Transverse colon (tissue), 4 donors: ENCODE measurements at regions not wholly inside any gene's neighbourhood (a gene's known extent, or its start where the extent isn't known, plus 50 kb on each side); places are given as distances from the start of the nearest gene placed in this dataset.

ENCODE experiments used
- DNase-seq: peaks from one replicate; pipeline ENCODE4 v3.0.0-alpha.2; 2019
- H3K27ac ChIP-seq, 4 donors: fragments of 200-600 bp; sonication (generic); 2 replicates each; pipeline ENCODE4 v1.5.1; 2016 to 2018; ENCODE audit warnings: inconsistent platforms in 4 of 4
- H3K27me3 ChIP-seq: fragments of 200-600 bp; sonication (generic); 2 replicates; pipeline ENCODE4 v1.5.1; 2017; ENCODE audit warnings: inconsistent platforms
- H3K36me3 ChIP-seq, 4 donors: fragments of 200-600 bp; sonication (generic); 2 replicates each; pipeline ENCODE4 v1.5.1; 2017 to 2019; ENCODE audit warnings: inconsistent platforms in 4 of 4
- H3K4me1 ChIP-seq, 4 donors: fragments of 200-600 bp; sonication (generic); 2 replicates each; pipeline ENCODE4 v1.5.1; 2017 to 2020; ENCODE audit warnings: inconsistent platforms in 4 of 4
- H3K4me3 ChIP-seq, 4 donors: fragments of 200-600 bp; sonication (generic); 1 replicate in 1 of 4; 2 replicates in 3 of 4; pipeline versions ENCODE4 v1.5.1 to v1.6.1; 2017 to 2019; ENCODE audit warnings: inconsistent platforms in 4 of 4
- H3K9me3 ChIP-seq, 2 donors: fragments of 200-600 bp; sonication (generic); 2 replicates each; pipeline ENCODE4 v1.5.1; 2017 to 2019; ENCODE audit warnings: inconsistent platforms in 2 of 2
- CTCF ChIP-seq, 5 experiments: fragments of 200-600 bp in 3 of 5; fragments of 450-650 bp in 2 of 5; sonication (generic) in 3 of 5; IDR thresholded peaks; 1 replicate in 2 of 5; 2 replicates in 3 of 5; pipeline ENCODE4 v1.5.1; 2016 to 2017; ENCODE audit warnings: antibody characterized with exemption in 5 of 5, inconsistent platforms in 3 of 5, mild to moderate bottlenecking in 2 of 5, moderate library complexity in 1 of 5
- EP300 ChIP-seq: sonication (generic); formaldehyde crosslinking; IDR thresholded peaks from one replicate; pipeline ENCODE4 v1.6.1; 2017; ENCODE audit warnings: antibody characterized with exemption, low read depth
- POLR2A ChIP-seq: fragments of 450-650 bp; IDR thresholded peaks from one replicate; pipeline ENCODE4 v1.6.1; 2016; ENCODE audit warnings: antibody characterized with exemption, mild to moderate bottlenecking, moderate library complexity
- POLR2AphosphoS5 ChIP-seq, 3 donors: sonication (generic); formaldehyde crosslinking; IDR thresholded peaks; one replicate each; pipeline ENCODE4 v1.6.1; 2016; ENCODE audit warnings: antibody characterized with exemption in 3 of 3
- WGBS, 2 donors: methylation state at CpG; one replicate each; pipeline ENCODE4 v1.1.5; 2018; ENCODE audit warnings: low coverage in 1 of 2; 5-methylcytosine and 5-hydroxymethylcytosine counted together
- in situ Hi-C, 4 donors: fragments of 200-750 bp; cut with MboI; loops; one replicate each; pipeline versions ENCODE4 v1.15.0 to v1.15.1; 2017; ENCODE audit warnings: low sequenced_read_pairs in 3 of 4, low pct_ligation_motif_present in 1 of 4, low pct_unique_long_range_greater_than_20kb in 1 of 4
- intact Hi-C: fragments of 100-400 bp; cut with DNase I; formaldehyde crosslinking; loops from one replicate; pipeline ENCODE4 v1.15.1; 2023; ENCODE audit warnings: low total_unique reads

GRCh38 chr2:41925712-41926111, 122.1 kb upstream of the PKDCC start:
- in situ Hi-C loops (no loop called here), intact Hi-C loops (loop anchor here (5.0 kb wide), 1 partner anchor 127 kb away; no protein-coding TSS in a partner anchor)
- 83% methylated on average over 2 of the region's 2 CpGs; no CpG with 5 or more reads in 1 of the 2 donors for WGBS, 2 donors
- H3K27ac ChIP-seq, result peak overlapping the region; percentile 33 to 74 (median 62)
- H3K36me3 ChIP-seq, result no peaks in the 10 kb centered on the region
- no peaks in the 10 kb centered on the region for H3K27me3 ChIP-seq
- no peak overlapping the region for H3K4me3 ChIP-seq
- no peaks in the 10 kb centered on the region for H3K9me3 ChIP-seq
- H3K4me1 ChIP-seq, result peaks cover 0 to 28% (median 7%) of the 10 kb centered on the region in 4 donors
- TF ChIP-seq POLR2A (no peak), EP300 (no peak), POLR2AphosphoS5 (IDR thresholded peaks at IDR 0.05) (no peak), CTCF (IDR thresholded peaks at IDR 0.05) (no peak)
- no peak for DNase-seq

GRCh38 chr2:41926614-41927580, 120.9 kb upstream of the PKDCC start:
- peak; percentile 37 for DNase-seq
- peak overlapping the region; percentile 60 to 75 (median 74) for H3K27ac ChIP-seq
- H3K36me3 ChIP-seq, result no peaks in the 10 kb centered on the region
- intact Hi-C loops, result loop anchor here (5.0 kb wide), 1 partner anchor 125 kb away; no protein-coding TSS in a partner anchor
- TF ChIP-seq EP300 (peak; percentile 36), CTCF (IDR thresholded peaks at IDR 0.05) (no peak), POLR2AphosphoS5 (IDR thresholded peaks at IDR 0.05) (peak in 2 of 3 donors; percentile 35 to 53), POLR2A (no peak)
- WGBS, 2 donors, result 43 to 79% methylated on average over 3 to 8 of the region's 8 CpGs
- H3K9me3 ChIP-seq, result no peaks in the 10 kb centered on the region
- no peaks in the 10 kb centered on the region for H3K27me3 ChIP-seq
- in situ Hi-C loops, result no loop called here
- H3K4me3 ChIP-seq, result no peak overlapping the region
- H3K4me1 ChIP-seq, result peaks cover 0 to 32% (median 7%) of the 10 kb centered on the region in 4 donors

GRCh38 chr2:41927581-41928264, 120.1 kb upstream of the PKDCC start:
- TF ChIP-seq EP300 (no peak), POLR2A (no peak), POLR2AphosphoS5 (IDR thresholded peaks at IDR 0.05) (no peak)
- DNase-seq, result no peak
- intact Hi-C loops (loop anchor here (5.0 kb wide), 1 partner anchor 125 kb away; no protein-coding TSS in a partner anchor), in situ Hi-C loops (no loop called here)
- Histone ChIP-seq H3K9me3 (no peaks in the 10 kb centered on the region), H3K36me3 (no peaks in the 10 kb centered on the region), H3K27me3 (no peaks in the 10 kb centered on the region), H3K4me3 (no peak overlapping the region), H3K4me1 (peaks cover 0 to 32% (median 7%) of the 10 kb centered on the region in 4 donors), H3K27ac (peak overlapping the region; percentile 60 to 75 (median 74))
- 79 to 80% methylated on average over 2 to 10 of the region's 10 CpGs for WGBS, 2 donors

- peak overlapping the region; percentile 60 to 75 (median 74) for H3K27ac ChIP-seq
- H3K9me3 ChIP-seq, result no peaks in the 10 kb centered on the region
- H3K4me3 ChIP-seq, result no peak overlapping the region
- intact Hi-C loops (loop anchor here (5.0 kb wide), 1 partner anchor 124 kb away; no protein-coding TSS in a partner anchor), in situ Hi-C loops (no loop called here)
- H3K27me3 ChIP-seq, result no peaks in the 10 kb centered on the region
- no peak for TF ChIP-seq POLR2A
- TF ChIP-seq POLR2AphosphoS5 (IDR thresholded peaks at IDR 0.05), result no peak
- TF ChIP-seq CTCF (IDR thresholded peaks at IDR 0.05), result no peak
- no peak for TF ChIP-seq EP300
- DNase-seq, result no peak
- 40 to 71% methylated on average over 1 to 6 of the region's 6 CpGs for WGBS, 2 donors
- peaks cover 0 to 33% (median 4%) of the 10 kb centered on the region in 4 donors for H3K4me1 ChIP-seq
- H3K36me3 ChIP-seq, result no peaks in the 10 kb centered on the region
These were observed 119.3 kb upstream of the PKDCC start for GRCh38 chr2:41928526-41928925.
